ENCODE measurements at regions not wholly inside any gene's neighbourhood (a gene's known extent, or its start where the extent isn't known, plus 50 kb on each side); places are given as distances from the start of the nearest gene placed in this dataset.

DNA sequence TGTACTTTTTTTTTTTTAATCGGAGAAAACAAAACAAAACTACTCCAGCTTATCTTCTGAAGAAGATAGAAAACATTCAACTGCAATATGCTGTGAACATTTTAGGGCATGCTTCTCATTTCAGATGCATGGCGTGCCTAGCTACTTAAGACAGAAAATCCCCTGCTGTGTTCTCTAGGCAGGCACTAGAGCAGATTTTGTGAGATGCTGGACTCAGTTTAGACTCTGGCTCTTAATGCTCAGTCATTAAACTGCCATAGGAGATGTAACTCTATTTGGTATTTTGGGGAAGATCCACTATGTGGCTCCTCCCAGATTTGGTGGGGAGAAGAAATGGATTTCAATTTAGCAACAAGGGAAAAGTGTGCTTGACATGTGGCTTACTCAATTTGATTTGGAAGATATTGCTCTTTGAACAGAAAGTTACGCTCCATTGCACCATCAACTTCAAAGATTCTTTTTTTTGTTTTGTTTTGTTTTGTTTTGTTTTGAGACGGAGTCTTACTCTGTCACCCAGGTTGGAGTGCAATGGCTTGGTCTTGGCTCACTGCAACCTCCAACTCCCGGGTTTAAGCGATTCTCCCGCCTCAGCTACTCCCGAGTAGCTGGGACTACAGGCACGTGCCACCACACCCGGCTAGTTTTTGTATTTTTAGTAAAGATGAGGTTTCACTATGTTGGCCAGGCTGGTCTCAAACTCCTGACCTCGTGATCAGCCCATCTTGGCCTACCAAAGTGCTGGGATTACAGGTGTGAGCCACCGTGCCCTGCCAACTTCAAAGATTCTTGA is 62.0 kb upstream of the LEKR1 start:
- Mint-ChIP-seq H3K9me3 (no peaks in the 10 kb centered on the region), H3K4me3 (no peak overlapping the region), H3K4me1 (peaks cover 15% of the 10 kb centered on the region), H3K27ac (ENCODE audit: unreplicated experiment) (no peak overlapping the region), H3K36me3 (ENCODE audit: low read depth) (no peaks in the 10 kb centered on the region), H3K27me3 (ENCODE audit: low read depth) (no peaks in the 10 kb centered on the region)
- no peak for DNase-seq (ENCODE audit: low read depth, low spot score)
- TF ChIP-seq, protein P1, sequence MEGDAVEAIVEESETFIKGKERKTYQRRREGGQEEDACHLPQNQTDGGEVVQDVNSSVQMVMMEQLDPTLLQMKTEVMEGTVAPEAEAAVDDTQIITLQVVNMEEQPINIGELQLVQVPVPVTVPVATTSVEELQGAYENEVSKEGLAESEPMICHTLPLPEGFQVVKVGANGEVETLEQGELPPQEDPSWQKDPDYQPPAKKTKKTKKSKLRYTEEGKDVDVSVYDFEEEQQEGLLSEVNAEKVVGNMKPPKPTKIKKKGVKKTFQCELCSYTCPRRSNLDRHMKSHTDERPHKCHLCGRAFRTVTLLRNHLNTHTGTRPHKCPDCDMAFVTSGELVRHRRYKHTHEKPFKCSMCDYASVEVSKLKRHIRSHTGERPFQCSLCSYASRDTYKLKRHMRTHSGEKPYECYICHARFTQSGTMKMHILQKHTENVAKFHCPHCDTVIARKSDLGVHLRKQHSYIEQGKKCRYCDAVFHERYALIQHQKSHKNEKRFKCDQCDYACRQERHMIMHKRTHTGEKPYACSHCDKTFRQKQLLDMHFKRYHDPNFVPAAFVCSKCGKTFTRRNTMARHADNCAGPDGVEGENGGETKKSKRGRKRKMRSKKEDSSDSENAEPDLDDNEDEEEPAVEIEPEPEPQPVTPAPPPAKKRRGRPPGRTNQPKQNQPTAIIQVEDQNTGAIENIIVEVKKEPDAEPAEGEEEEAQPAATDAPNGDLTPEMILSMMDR (conservative IDR thresholded peaks at IDR 0.05): no peak

DNA sequence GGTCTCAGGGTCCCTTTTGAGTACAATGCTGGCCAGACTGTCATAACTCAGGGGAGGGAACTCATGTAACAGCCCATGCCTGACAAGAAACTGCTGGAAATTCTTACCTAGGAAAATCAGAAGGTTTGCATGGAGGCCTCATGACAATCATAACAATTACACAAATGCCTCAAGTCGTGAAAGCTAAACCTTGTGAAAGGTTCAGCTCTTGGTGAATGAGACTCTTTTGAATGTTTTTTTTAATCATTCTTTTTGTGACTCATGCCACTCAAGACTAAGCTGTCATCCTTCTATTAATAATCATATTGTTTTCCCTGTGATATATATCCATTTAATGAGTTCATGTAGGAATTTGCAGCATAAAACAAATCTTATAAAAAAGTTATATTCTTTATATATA is 61.4 kb upstream of the LEKR1 start:
- TF ChIP-seq, protein P1 (conservative IDR thresholded peaks at IDR 0.05): no peak
- Mint-ChIP-seq H3K27me3 (ENCODE audit: low read depth) (no peaks in the 10 kb centered on the region), H3K27ac (ENCODE audit: unreplicated experiment) (no peak overlapping the region), H3K36me3 (ENCODE audit: low read depth) (no peaks in the 10 kb centered on the region), H3K4me3 (no peak overlapping the region), H3K9me3 (no peaks in the 10 kb centered on the region), H3K4me1 (peaks cover 15% of the 10 kb centered on the region)
- DNase-seq (ENCODE audit: low read depth, low spot score): no peak

DNA sequence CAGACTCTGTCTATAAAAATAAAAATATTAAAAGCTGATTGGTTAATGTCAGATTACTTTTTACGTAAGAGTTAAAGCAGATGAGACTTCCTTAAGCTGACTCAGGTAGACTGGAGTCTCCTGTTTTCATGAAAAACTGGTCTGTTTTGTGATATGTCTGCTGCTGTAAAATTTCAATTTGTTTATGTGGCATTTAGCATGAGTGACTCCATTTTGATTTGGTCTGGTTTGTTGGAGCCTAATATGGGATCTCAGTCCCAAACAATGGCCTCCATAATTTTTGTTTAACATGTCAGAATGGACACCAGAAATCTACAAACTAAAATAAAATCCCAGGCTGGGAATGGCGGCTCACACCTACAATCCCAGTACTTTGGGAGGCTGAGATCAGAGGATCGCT is 57.8 kb upstream of the LEKR1 start:
- H3K4me3 Mint-ChIP-seq: no peak overlapping the region
- H3K36me3 Mint-ChIP-seq (ENCODE audit: low read depth): no peaks in the 10 kb centered on the region
- TF ChIP-seq, protein P1 (conservative IDR thresholded peaks at IDR 0.05): no peak
- no peak for DNase-seq (ENCODE audit: low read depth, low spot score)
- H3K4me1 Mint-ChIP-seq: peaks cover 9% of the 10 kb centered on the region
- no peaks in the 10 kb centered on the region for H3K27me3 Mint-ChIP-seq (ENCODE audit: low read depth)
- no peak overlapping the region for H3K27ac Mint-ChIP-seq (ENCODE audit: unreplicated experiment)
- H3K9me3 Mint-ChIP-seq: no peaks in the 10 kb centered on the region

DNA sequence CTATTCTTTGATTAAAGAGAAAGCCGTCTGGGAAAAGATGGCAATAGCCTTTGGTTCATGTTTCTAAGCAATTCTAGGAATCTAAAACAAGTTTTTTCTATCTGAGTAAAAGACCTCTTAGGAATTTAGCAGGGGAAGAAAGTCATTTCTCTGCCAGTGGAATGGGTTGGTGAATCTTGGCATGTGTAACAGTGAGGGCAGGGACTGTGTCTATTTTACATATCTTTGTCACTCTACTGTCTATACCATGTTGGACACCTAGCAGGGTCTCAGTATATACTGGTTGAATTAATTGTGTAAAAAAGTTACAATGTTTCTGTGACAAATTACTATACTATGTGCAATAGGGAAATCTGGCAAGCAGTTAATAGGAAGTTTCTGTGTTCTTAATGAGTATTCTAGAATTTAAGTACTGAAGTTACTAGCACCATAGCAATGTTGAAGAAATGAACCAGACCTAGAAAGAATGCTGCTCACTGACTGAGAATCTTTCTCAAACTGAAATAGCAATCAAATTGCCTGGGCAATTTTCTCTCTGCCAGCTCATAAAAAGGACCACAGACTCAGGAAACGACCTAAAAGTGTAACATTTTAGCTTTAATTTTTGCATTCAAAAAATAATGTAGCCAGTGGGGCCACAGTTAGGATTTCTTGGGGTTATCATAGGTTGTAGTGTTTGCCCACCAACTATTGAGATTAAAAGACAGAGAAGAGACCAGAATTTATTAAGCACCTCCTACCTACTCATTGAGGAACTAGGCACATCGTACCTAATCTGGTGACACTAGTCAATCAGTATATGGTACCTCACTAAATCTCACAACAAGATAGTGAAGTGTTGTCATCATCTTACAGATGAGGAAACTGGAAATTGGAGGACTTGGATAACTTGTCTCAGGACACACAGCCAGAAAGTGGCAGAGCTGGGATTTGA is 56.2 kb upstream of the LEKR1 start:
- Mint-ChIP-seq H3K27me3 (ENCODE audit: low read depth) (no peaks in the 10 kb centered on the region), H3K27ac (ENCODE audit: unreplicated experiment) (no peak overlapping the region)
- TF ChIP-seq, protein P1 (conservative IDR thresholded peaks at IDR 0.05): no peak

DNA sequence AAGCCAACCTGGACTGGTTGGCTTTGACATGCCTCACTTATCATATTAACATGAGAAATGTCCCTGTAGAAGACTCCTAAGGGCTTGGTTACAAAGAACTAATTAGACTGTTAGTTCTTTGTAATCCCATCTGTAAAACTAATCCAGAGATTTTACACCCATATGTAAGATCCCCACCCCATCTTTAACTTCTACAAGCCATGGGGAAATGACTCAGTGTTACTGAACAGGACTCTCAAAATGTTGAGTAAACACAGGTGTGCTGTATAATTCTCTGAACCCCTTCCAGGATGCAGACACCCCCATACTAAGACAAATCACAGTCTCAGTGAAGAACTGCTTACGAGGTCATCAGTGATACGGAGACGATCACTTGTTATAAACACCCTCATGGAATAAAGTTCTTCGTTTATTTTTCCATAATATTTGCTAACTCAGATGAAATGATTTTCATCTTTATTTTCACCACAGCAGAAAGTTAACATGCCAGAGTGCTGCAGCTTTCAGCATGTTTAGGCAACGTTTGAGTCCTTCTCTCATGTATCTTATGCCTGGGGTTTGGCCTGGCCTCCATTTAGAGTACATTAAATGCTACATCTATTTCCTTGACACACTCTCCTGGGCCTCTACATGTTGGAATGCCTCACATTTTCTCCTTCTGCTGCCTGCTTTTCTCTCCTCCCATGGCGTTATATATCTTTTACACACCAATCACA is 55.3 kb upstream of the LEKR1 start:
- H3K27me3 Mint-ChIP-seq (ENCODE audit: low read depth): no peaks in the 10 kb centered on the region
- DNase-seq (ENCODE audit: low read depth, low spot score): no peak
- H3K4me1 Mint-ChIP-seq: peaks cover 20% of the 10 kb centered on the region
- no peaks in the 10 kb centered on the region for H3K9me3 Mint-ChIP-seq
- H3K27ac Mint-ChIP-seq (ENCODE audit: unreplicated experiment): no peak overlapping the region
- TF ChIP-seq, protein P1 (conservative IDR thresholded peaks at IDR 0.05): no peak
- no peak overlapping the region for H3K4me3 Mint-ChIP-seq
- no peaks in the 10 kb centered on the region for H3K36me3 Mint-ChIP-seq (ENCODE audit: low read depth)

More for the DNA sequence above, 56.2 kb upstream of the LEKR1 start:
- no peak for DNase-seq (ENCODE audit: low read depth, low spot score)
- H3K9me3 Mint-ChIP-seq: no peaks in the 10 kb centered on the region
- H3K4me3 Mint-ChIP-seq: no peak overlapping the region
- H3K36me3 Mint-ChIP-seq (ENCODE audit: low read depth): no peaks in the 10 kb centered on the region
- H3K4me1 Mint-ChIP-seq: peaks cover 20% of the 10 kb centered on the region

Measured in neural crest cell (in vitro differentiated cells).